ENCODE measurements at regions not wholly inside any gene's neighbourhood (a gene's known extent, or its start where the extent isn't known, plus 50 kb on each side); places are given as distances from the start of the nearest gene placed in this dataset.

GRCh38 chr15:100809587-100809986, 70.0 kb upstream of the ALDH1A3 start:
- in situ Hi-C loops (cut with MboI; ENCODE audit: low sequenced_read_pairs, unreplicated experiment) = no loop called here
- TF ChIP-seq CTCF (IDR thresholded peaks at IDR 0.05; ENCODE audit: borderline replicate concordance, control extremely low read depth, extremely low read depth, insufficient read depth, missing control alignments) = no peak
- DNase-seq (ENCODE audit: low spot score) = no peak

GRCh38 chr15:100810229-100810628, 69.4 kb upstream of the ALDH1A3 start:
- TF ChIP-seq CTCF (IDR thresholded peaks at IDR 0.05; ENCODE audit: borderline replicate concordance, control extremely low read depth, extremely low read depth, insufficient read depth, missing control alignments) = no peak
- no peak for DNase-seq (ENCODE audit: low spot score)
- in situ Hi-C loops (cut with MboI; ENCODE audit: low sequenced_read_pairs, unreplicated experiment) = no loop called here

GRCh38 chr15:100810831-100811230, 68.8 kb upstream of the ALDH1A3 start:
- no peak for DNase-seq (ENCODE audit: low spot score)
- in situ Hi-C loops (cut with MboI; ENCODE audit: low sequenced_read_pairs, unreplicated experiment) = no loop called here

GRCh38 chr15:100812802-100813201, 66.8 kb upstream of the ALDH1A3 start:
- DNase-seq (ENCODE audit: low spot score) = no peak
- in situ Hi-C loops (cut with MboI; ENCODE audit: low sequenced_read_pairs, unreplicated experiment) = no loop called here
- TF ChIP-seq CTCF (IDR thresholded peaks at IDR 0.05; ENCODE audit: borderline replicate concordance, control extremely low read depth, extremely low read depth, insufficient read depth, missing control alignments) = no peak

More at GRCh38 chr15:100810831-100811230, 68.8 kb upstream of the ALDH1A3 start:
- no peak for TF ChIP-seq CTCF (IDR thresholded peaks at IDR 0.05; ENCODE audit: borderline replicate concordance, control extremely low read depth, extremely low read depth, insufficient read depth, missing control alignments)

- in situ Hi-C loops (cut with MboI; ENCODE audit: low sequenced_read_pairs, unreplicated experiment) = no loop called here
- no peak for TF ChIP-seq CTCF (IDR thresholded peaks at IDR 0.05; ENCODE audit: borderline replicate concordance, control extremely low read depth, extremely low read depth, insufficient read depth, missing control alignments)
- no peak for DNase-seq (ENCODE audit: low spot score)
Measured at GRCh38 chr15:100818927-100819326, 60.7 kb upstream of the ALDH1A3 start.

- DNase-seq (ENCODE audit: low spot score) = no peak
- in situ Hi-C loops (cut with MboI; ENCODE audit: low sequenced_read_pairs, unreplicated experiment) = no loop called here
- TF ChIP-seq CTCF (IDR thresholded peaks at IDR 0.05; ENCODE audit: borderline replicate concordance, control extremely low read depth, extremely low read depth, insufficient read depth, missing control alignments) = no peak
Measured at GRCh38 chr15:100820528-100820927, 59.1 kb upstream of the ALDH1A3 start.

GRCh38 chr15:100821327-100821726, 58.3 kb upstream of the ALDH1A3 start:
- in situ Hi-C loops (cut with MboI; ENCODE audit: low sequenced_read_pairs, unreplicated experiment) = no loop called here
- DNase-seq (ENCODE audit: low spot score) = no peak
- no peak for TF ChIP-seq CTCF (IDR thresholded peaks at IDR 0.05; ENCODE audit: borderline replicate concordance, control extremely low read depth, extremely low read depth, insufficient read depth, missing control alignments)

Measured in GM13976 (cell line).